SU-DHL-6 (cell line): ENCODE measurements at regions not wholly inside any gene's neighbourhood (a gene's known extent, or its start where the extent isn't known, plus 50 kb on each side); places are given as distances from the start of the nearest gene placed in this dataset.

ENCODE experiments used
- H2AFZ ChIP-seq: fragments of 200-600 bp; sonication (generic); 2 replicates; pipeline ENCODE4 v1.6.1; 2014; ENCODE audit warnings: low read depth, mild to moderate bottlenecking, moderate library complexity, mixed read lengths, antibody characterized with exemption, low read length; ENCODE audit not compliant: severe bottlenecking
- H3F3A ChIP-seq: fragments of 200-600 bp; shearing (Covaris generic); 2 replicates; pipeline ENCODE4 v1.6.0; 2016; ENCODE audit warnings: antibody characterized with exemption, mild to moderate bottlenecking; ENCODE audit not compliant: insufficient read depth
- H3K27ac ChIP-seq: fragments of 200-600 bp; sonication (generic); 2 replicates; pipeline ENCODE4 v1.5.1; 2016; ENCODE audit warnings: low read depth, mild to moderate bottlenecking, low read length, moderate library complexity, mixed read lengths
- H3K27me3 ChIP-seq: fragments of 200-600 bp; sonication (generic), shearing (Covaris generic); 2 replicates; pipeline ENCODE4 v1.6.0; 2014; ENCODE audit warnings: mild to moderate bottlenecking, low read length
- H3K36me3 ChIP-seq: fragments of 200-600 bp; sonication (generic); 2 replicates; pipeline ENCODE4 v1.6.1; 2014; ENCODE audit warnings: mild to moderate bottlenecking, low read length, mixed read lengths
- H3K4me2 ChIP-seq: fragments of 300-600, 200-600 bp; shearing (Covaris generic), sonication (generic); 2 replicates; pipeline ENCODE4 v1.6.0; 2014; ENCODE audit warnings: low read length, low read depth, mild to moderate bottlenecking; ENCODE audit not compliant: poor library complexity, severe bottlenecking
- H3K4me3 ChIP-seq: fragments of 200-600 bp; sonication (generic); 2 replicates; pipeline ENCODE4 v1.5.1; 2014; ENCODE audit warnings: antibody characterized with exemption, low read length, mild to moderate bottlenecking, mixed read lengths; ENCODE audit not compliant: insufficient read depth, poor library complexity, severe bottlenecking
- H3K79me2 ChIP-seq: fragments of 200-600 bp; sonication (generic); 2 replicates; pipeline ENCODE4 v1.6.1; 2014; ENCODE audit warnings: mild to moderate bottlenecking, low read length, moderate library complexity; ENCODE audit not compliant: insufficient read depth
- H3K9ac ChIP-seq: fragments of 200-600 bp; sonication (generic); 2 replicates; pipeline ENCODE4 v1.7.0; 2014; ENCODE audit warnings: mild to moderate bottlenecking, low read length
- H3K9me2 ChIP-seq: fragments of 200-600 bp; sonication (generic); replicated peaks from 2 replicates; pipeline ENCODE4 v1.6.1; 2014; ENCODE audit warnings: low read length; ENCODE audit not compliant: insufficient read depth
- H3K9me3 ChIP-seq: fragments of 200-600 bp; sonication (generic); 2 replicates; pipeline ENCODE4 v1.6.1; 2014; ENCODE audit warnings: low read length, mixed read lengths; ENCODE audit not compliant: insufficient read depth
- H4K20me1 ChIP-seq: fragments of 200-600 bp; sonication (generic); 2 replicates; pipeline ENCODE4 v1.6.1; 2014; ENCODE audit warnings: low read depth, mild to moderate bottlenecking, antibody characterized with exemption, low read length, moderate library complexity, mixed read lengths
- CTCF ChIP-seq: fragments of 200-600 bp; sonication (generic); IDR thresholded peaks from one replicate; pipeline ENCODE4 v1.5.1; 2017; ENCODE audit warnings: antibody characterized with exemption, mild to moderate bottlenecking, low read length, moderate library complexity; ENCODE audit not compliant: insufficient read depth, poor library complexity, severe bottlenecking
- EZH2phosphoT487 ChIP-seq: fragments of 200-600 bp; sonication (generic), shearing (Covaris generic); conservative IDR thresholded peaks from 2 replicates; pipeline ENCODE4 v1.6.1; 2018; ENCODE audit warnings: mild to moderate bottlenecking, antibody characterized with exemption, low read length, moderate library complexity, mixed read lengths

DNA sequence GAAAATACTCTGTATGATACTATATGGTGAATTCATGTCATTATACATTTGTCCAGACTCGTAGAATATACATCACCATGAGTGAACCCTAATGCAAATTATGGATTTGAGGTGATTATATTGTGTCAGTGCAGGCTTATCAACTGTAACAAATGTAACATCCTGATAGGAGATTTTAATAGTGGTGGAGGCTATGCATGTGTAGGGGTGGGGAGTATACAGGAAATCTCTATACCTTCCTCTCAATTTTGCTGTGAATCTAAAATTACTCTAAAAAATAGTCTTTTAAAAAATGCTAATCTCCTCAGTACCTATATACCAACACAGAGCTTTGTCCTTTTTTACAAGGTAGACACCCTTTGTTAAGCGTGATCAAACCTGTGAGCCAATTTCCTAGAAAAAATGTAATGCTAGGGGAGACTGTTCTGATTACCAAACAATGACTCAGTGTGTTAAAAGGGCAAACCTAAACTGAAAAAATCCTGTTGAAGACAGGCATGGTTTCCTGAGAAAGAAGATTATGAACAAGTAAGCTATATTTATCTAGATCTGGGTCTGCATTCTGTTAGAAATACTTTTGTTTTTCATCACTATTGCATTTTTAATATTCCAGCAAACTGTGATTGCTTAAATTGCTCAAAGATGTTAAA, 170.9 kb downstream of the DUSP6 start:
- Histone ChIP-seq H3K9me3 (no peaks in the 10 kb centered on the region), H3K27ac (no peak overlapping the region), H3K4me3 (no peak overlapping the region), H3F3A (no peaks in the 10 kb centered on the region), H3K79me2 (no peaks in the 10 kb centered on the region), H3K4me2 (no peak overlapping the region), H3K27me3 (no peaks in the 10 kb centered on the region), H3K9ac (no peak overlapping the region), H2AFZ (no peak overlapping the region), H3K9me2 (no peaks in the 10 kb centered on the region), H4K20me1 (no peaks in the 10 kb centered on the region), H3K36me3 (no peaks in the 10 kb centered on the region)
- TF ChIP-seq EZH2phosphoT487 (no peak), CTCF (no peak)

DNA sequence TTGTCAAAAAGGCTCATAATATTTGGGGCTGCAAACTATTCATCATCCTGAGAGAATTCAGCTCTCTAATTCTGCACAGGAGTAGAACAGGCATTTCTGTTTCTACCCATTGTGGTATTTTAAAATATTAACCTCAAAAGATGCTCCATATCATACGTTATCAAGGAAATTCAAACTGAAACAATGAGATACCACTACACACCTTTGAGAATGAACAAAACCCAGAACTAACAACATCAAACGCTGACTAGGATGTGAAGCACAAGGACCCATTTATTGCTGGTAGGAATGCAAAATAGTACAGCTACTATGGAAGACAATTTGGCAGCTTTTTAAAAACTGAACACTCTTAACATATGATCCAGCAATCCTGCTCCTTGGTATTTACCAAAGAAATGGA, 171.8 kb downstream of the DUSP6 start:
- Histone ChIP-seq H3K9ac (no peak overlapping the region), H3K27me3 (no peaks in the 10 kb centered on the region), H3K9me3 (no peaks in the 10 kb centered on the region), H2AFZ (no peak overlapping the region), H3K4me2 (no peak overlapping the region), H3K9me2 (no peaks in the 10 kb centered on the region), H3F3A (no peaks in the 10 kb centered on the region), H3K4me3 (no peak overlapping the region), H3K79me2 (no peaks in the 10 kb centered on the region), H3K36me3 (no peaks in the 10 kb centered on the region), H4K20me1 (no peaks in the 10 kb centered on the region), H3K27ac (no peak overlapping the region)
- no peak for TF ChIP-seq CTCF
- TF ChIP-seq EZH2phosphoT487, result no peak

DNA sequence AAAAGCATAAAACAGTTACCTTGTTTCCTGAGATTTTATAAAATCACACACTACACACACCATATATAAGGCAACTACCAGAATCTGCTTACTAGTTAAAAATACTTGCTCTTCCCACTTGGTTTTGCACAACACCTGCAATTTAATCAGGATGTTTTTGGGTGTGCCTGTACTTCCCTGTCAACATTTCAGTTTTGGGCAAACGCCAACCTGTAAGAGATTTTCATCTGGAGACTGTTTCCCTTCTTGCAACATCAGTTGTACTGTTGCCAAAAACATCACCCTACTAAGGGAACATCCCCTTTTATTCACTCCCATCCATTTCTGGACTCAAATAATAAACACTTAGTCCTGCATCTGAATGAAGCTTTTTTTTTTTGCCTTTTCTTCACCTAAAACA, 172.3 kb downstream of the DUSP6 start:
- no peak overlapping the region for H2AFZ ChIP-seq
- no peak overlapping the region for H3K4me3 ChIP-seq
- no peak for TF ChIP-seq EZH2phosphoT487
- TF ChIP-seq CTCF, result no peak
- no peaks in the 10 kb centered on the region for H4K20me1 ChIP-seq
- H3K4me2 ChIP-seq, result no peak overlapping the region
- H3K9ac ChIP-seq, result no peak overlapping the region
- H3K27me3 ChIP-seq, result no peaks in the 10 kb centered on the region
- H3K36me3 ChIP-seq, result no peaks in the 10 kb centered on the region
- H3F3A ChIP-seq, result no peaks in the 10 kb centered on the region
- no peaks in the 10 kb centered on the region for H3K9me2 ChIP-seq
- no peak overlapping the region for H3K27ac ChIP-seq
- no peaks in the 10 kb centered on the region for H3K9me3 ChIP-seq
- H3K79me2 ChIP-seq, result no peaks in the 10 kb centered on the region
